ENCODE measurements at regions not wholly inside any gene's neighbourhood (a gene's known extent, or its start where the extent isn't known, plus 50 kb on each side); places are given as distances from the start of the nearest gene placed in this dataset.

DNA sequence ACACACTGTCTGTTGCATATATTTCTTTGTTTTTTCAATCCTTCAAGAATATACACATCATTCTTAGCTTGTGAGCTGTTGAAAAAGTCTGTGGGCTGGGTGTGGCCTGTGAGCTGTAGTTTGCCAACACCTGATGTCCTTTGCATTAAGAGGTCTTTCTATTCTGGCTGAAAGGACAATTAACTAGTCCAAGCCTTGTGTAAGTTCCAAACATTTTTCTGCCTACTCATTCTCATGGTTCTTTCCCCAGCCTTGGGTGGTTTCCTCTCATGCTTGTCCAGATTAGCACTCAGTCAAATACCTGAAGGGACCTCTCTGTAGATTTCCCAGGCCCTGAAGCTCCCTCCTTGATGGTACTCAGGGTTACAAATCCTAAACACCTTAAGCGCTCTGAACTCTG lies 57.8 kb upstream of the NABP1 start:
- TF ChIP-seq, protein P1, sequence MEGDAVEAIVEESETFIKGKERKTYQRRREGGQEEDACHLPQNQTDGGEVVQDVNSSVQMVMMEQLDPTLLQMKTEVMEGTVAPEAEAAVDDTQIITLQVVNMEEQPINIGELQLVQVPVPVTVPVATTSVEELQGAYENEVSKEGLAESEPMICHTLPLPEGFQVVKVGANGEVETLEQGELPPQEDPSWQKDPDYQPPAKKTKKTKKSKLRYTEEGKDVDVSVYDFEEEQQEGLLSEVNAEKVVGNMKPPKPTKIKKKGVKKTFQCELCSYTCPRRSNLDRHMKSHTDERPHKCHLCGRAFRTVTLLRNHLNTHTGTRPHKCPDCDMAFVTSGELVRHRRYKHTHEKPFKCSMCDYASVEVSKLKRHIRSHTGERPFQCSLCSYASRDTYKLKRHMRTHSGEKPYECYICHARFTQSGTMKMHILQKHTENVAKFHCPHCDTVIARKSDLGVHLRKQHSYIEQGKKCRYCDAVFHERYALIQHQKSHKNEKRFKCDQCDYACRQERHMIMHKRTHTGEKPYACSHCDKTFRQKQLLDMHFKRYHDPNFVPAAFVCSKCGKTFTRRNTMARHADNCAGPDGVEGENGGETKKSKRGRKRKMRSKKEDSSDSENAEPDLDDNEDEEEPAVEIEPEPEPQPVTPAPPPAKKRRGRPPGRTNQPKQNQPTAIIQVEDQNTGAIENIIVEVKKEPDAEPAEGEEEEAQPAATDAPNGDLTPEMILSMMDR (IDR thresholded peaks at IDR 0.05): no peak

DNA sequence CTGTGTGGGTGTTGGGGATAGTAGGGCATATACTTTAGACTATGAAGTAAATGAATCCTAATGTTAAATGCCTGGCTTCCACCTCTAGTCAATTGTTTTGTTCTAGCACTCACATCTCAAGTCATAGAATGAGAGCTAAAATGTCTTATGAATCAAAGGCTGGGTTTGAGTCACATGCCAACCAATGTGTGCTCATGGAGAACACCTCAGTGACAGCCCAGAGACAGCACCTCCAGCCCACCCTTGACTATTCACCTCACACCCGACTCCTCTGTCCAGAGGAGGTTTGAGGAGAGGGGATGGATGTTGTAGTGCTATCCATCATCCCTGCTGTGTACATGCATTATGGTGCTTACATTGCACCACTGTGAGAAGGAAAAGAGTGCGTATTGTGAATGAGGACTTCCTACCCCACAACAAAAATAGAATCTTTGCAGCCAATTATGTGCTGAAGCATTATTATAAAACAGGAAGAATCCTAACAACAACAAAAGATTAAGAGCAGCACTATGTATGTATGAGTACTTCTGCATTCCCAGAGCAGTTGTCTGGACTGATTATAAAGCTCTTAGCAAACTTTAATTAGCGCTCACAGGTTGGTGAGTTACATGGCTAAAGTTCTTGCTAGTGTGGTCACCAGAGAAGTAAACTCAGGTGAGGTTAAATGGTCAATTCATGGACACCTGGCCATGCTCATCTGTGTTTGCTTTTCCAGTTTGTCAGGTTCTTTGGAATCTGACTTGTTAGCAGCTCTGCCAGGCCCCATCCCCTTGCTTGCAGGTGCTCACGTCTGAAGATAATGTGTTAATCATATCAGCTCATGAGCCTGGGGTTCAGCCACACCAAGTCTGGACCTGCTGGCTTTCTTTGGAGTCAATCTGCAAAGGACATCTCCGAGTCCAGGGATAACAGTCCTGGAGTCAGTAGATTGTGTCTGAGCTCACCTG lies 55.3 kb upstream of the NABP1 start:
- TF ChIP-seq, protein P1 (IDR thresholded peaks at IDR 0.05): no peak

DNA sequence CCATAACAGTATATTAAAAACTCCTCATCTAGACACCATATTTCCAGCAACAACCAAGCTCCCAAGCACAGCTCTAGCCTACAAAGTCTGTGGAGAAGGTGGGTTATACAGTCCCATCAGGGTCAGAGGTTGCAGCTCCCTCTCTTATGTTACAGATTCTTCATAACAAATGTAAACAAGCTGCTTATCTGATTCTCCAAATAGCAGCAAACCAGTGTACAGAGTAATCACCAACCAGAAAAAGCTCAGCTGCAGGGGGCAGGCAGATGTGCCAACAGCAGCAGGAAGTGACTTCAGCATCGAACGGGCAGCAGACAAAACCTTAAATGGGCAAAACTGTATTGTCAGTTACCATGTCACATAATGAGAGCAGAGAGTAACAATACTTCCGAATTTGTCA lies 52.9 kb upstream of the NABP1 start:
- TF ChIP-seq, protein P1 (IDR thresholded peaks at IDR 0.05): no peak

DNA sequence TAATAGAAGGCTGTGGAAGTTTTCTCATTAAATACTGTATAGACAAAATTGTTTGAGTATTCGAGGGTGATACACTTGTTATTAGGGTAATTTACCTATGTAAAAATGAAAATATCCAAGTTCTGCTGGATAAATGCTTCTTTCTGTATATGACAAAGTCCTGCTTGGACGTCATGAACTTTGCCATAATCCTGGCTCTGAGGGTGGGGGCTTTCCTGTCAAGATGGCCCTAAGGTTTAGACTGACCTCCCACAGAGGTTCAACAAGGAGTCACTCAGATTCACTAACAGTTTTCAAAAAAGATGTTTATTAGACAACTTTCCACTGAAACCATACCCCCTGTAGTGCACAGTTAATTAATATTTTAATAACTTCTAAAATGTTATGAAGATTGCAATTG lies 52.5 kb upstream of the NABP1 start:
- TF ChIP-seq, protein P1 (IDR thresholded peaks at IDR 0.05): no peak

DNA sequence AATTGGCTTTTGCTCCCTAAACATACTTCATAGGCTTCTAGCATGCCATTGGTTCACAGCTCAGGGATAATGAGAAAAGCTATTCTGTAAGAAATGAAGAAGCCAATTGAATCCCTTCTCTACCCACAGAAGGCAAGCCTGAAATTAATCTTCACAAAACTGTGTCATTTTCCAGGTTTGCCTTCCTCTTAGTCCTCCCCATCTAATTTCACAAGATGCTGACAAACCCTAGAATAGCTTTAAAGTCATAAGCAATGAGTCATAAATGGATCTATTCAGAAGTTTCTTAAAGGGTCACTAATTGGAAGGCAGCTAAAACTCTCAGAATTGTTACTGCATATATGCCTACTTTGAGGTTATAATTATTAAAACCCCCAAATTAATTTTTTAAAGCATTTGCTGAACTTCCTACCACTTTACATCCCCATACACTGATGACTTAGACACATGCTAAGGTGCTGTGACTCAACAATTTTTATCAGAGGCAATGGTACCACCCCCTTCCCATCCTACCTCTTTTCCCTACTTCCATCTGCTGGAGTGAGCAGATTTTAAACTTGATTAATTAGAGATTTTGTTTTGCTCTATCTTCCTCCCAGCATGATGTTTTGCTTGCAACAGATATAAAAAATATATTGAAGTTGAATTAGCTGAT lies 51.3 kb upstream of the NABP1 start:
- TF ChIP-seq, protein P1 (IDR thresholded peaks at IDR 0.05): no peak

DNA sequence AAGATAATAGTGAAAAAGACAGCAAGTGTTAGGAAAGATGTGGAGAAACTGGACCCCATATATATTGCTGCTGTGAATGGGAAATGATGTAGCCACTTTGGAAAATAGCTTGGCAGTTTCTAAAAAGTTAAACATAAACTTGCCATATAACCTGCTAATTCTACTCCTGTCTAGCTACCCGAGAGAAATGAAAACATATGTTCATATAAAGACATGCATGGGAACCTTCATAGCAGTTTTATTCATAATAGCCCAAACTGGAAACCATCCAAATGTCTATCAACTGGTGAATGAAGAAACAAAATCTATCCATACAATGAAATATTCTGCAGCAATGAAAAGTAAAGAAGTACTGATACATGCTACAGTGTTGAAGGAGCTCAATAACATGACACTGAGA lies 50.4 kb upstream of the NABP1 start:
- TF ChIP-seq, protein P1 (IDR thresholded peaks at IDR 0.05): no peak

Measured in LNCAP (cell line).